Right lobe of liver (tissue), 4 donors: ENCODE measurements at regions not wholly inside any gene's neighbourhood (a gene's known extent, or its start where the extent isn't known, plus 50 kb on each side); places are given as distances from the start of the nearest gene placed in this dataset.

Source experiments
- CTCF ChIP-seq, 4 donors: fragments of 200-600 bp in 3 of 4; fragments of 450-650 bp in 1 of 4; IDR thresholded peaks; one replicate each; pipeline versions ENCODE4 v1.5.1 to v1.8.0; 2016 to 2022; ENCODE audit warnings: antibody characterized with exemption in 4 of 4, mild to moderate bottlenecking in 2 of 4
- POLR2A ChIP-seq: fragments of 450-650 bp; IDR thresholded peaks from one replicate; pipeline ENCODE4 v1.6.1; 2017; ENCODE audit warnings: antibody characterized with exemption, mild to moderate bottlenecking
- donor health status: DM: no; HTN: no; CAD: no.
- donor health status: DM: no; HTN: no; CAD: no.
- donor health status: DM: no; HTN: yes; CAD: no.

GRCh38 chr5:1638658-1639400 is 115.1 kb upstream of the LPCAT1 start:
- no peak for TF ChIP-seq CTCF (IDR thresholded peaks at IDR 0.05)
- no peak for TF ChIP-seq POLR2A
